ENCODE measurements at regions not wholly inside any gene's neighbourhood (a gene's known extent, or its start where the extent isn't known, plus 50 kb on each side); places are given as distances from the start of the nearest gene placed in this dataset.

GRCh38 chr11:35077709-35078469 is 61.1 kb upstream of the CD44 start:
- peak; percentile 42 for DNase-seq (ENCODE audit: low read depth, low spot score)

GRCh38 chr11:35078470-35078735 is 60.6 kb upstream of the CD44 start:
- DNase-seq (ENCODE audit: low read depth, low spot score): no peak

GRCh38 chr11:35079611-35080010 is 59.4 kb upstream of the CD44 start:
- DNase-seq (ENCODE audit: low read depth, low spot score): no peak

- peak; percentile 91 for DNase-seq (ENCODE audit: low read depth, low spot score)
Measured at GRCh38 chr11:35082321-35083180, 56.4 kb upstream of the CD44 start.

GRCh38 chr11:35083181-35083430 is 55.9 kb upstream of the CD44 start:
- peak; percentile 41 for DNase-seq (ENCODE audit: low read depth, low spot score)

- DNase-seq (ENCODE audit: low read depth, low spot score): peak; percentile 99
Measured at GRCh38 chr11:35083431-35084238, 55.3 kb upstream of the CD44 start.

GRCh38 chr11:35084817-35085440 is 54.0 kb upstream of the CD44 start:
- DNase-seq (ENCODE audit: low read depth, low spot score): no peak

GRCh38 chr11:35085531-35086165 is 53.3 kb upstream of the CD44 start:
- no peak for DNase-seq (ENCODE audit: low read depth, low spot score)

GRCh38 chr11:35087648-35088047 is 51.3 kb upstream of the CD44 start:
- no peak for DNase-seq (ENCODE audit: low read depth, low spot score)

- no peak for DNase-seq (ENCODE audit: low read depth, low spot score)
Measured at GRCh38 chr11:35088226-35088625, 50.7 kb upstream of the CD44 start.

- DNase-seq (ENCODE audit: low read depth, low spot score): no peak
Measured at GRCh38 chr11:35088676-35089075, 50.3 kb upstream of the CD44 start.
